GM23248 (cell line): ENCODE measurements at regions not wholly inside any gene's neighbourhood (a gene's known extent, or its start where the extent isn't known, plus 50 kb on each side); places are given as distances from the start of the nearest gene placed in this dataset.

Experiments
- EZH2 ChIP-seq: fragments of 200-600 bp; sonication (generic); IDR thresholded peaks from 2 replicates; pipeline ENCODE4 v1.6.1; 2018; ENCODE audit warnings: antibody characterized with exemption, mild to moderate bottlenecking; ENCODE audit not compliant: insufficient read depth, poor library complexity, severe bottlenecking
- EZH2phosphoT487 ChIP-seq: fragments of 200-600 bp; sonication (generic); IDR thresholded peaks from 2 replicates; pipeline ENCODE4 v1.6.1; 2018; ENCODE audit warnings: antibody characterized with exemption, moderate library complexity, mild to moderate bottlenecking, low read depth; ENCODE audit not compliant: insufficient read depth

DNA sequence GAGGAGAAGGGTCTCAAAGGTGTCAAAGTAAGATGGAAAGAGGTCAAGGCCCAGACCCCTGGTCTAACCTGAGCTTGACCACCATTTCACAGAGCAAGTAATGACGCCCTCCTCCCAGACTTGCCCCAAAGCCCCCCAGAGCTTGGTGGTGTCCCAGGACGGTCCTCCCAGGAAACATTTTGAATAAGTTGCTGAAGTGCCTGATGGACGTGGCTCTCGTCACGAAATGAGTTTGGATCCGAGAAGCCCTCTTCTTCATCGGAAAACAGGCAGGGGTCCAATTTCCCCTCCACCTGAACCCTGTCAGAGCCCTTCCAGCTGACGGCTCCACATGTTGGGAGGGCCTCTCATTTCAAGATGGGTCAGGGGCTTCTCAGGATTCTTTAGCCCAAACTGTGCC, 54.5 kb upstream of the TPM4 start:
- TF ChIP-seq EZH2 (no peak), EZH2phosphoT487 (no peak)
